Activated B cell treated with CpG ODN at 0.5 μM for 24 hours (primary cell): ENCODE measurements at regions not wholly inside any gene's neighbourhood (a gene's known extent, or its start where the extent isn't known, plus 50 kb on each side); places are given as distances from the start of the nearest gene placed in this dataset.
"Not testable (repeated sequence)": the region's sequence is repeated elsewhere in the genome, so short reads cannot be mapped to it uniquely, and the experiment has no call there.

ENCODE experiments used
- ATAC-seq: fragments of 200-7000 bp; cut with Tn5 transposase; one replicate; pipeline ENCODE4 v1.10.0; 2021; ENCODE audit warnings: low read depth, mild to moderate bottlenecking, moderate library complexity
- CTCF ChIA-PET: fragments of 350-600 bp; sonication (Branson Sonifier 250); formaldehyde crosslinking; loops from one replicate; lab custom pipeline; 2021; ENCODE audit warnings: antibody characterized with exemption; lab: Charles Lee
- POLR2A ChIA-PET: fragments of 350-600 bp; sonication (Branson Sonifier 250); formaldehyde crosslinking; loops from one replicate; lab custom pipeline; 2021; ENCODE audit warnings: antibody characterized with exemption; lab: Charles Lee
- DNase-seq: peaks from one replicate; pipeline ENCODE4 v3.0.0; 2022
- H3K27ac Mint-ChIP-seq: one replicate; pipeline ENCODE4 v1.8.0; 2020; ENCODE audit warnings: mixed read lengths
- H3K27me3 Mint-ChIP-seq: one replicate; pipeline ENCODE4 v1.8.0; 2021; ENCODE audit warnings: mixed read lengths
- H3K36me3 Mint-ChIP-seq: one replicate; pipeline ENCODE4 v1.8.0; 2021; ENCODE audit warnings: low read depth, mixed read lengths
- H3K4me1 Mint-ChIP-seq: one replicate; pipeline ENCODE4 v1.8.0; 2021; ENCODE audit warnings: mixed read lengths
- H3K4me3 Mint-ChIP-seq: one replicate; pipeline ENCODE4 v1.8.0; 2020; ENCODE audit warnings: mild to moderate bottlenecking, mixed read lengths
- H3K9me3 Mint-ChIP-seq: one replicate; pipeline ENCODE4 v1.8.0; 2020; ENCODE audit warnings: mixed read lengths
- CTCF ChIP-seq: fragments of 200-600 bp; IDR thresholded peaks from one replicate; pipeline ENCODE4 v1.8.0; 2022; ENCODE audit warnings: antibody characterized with exemption, mild to moderate bottlenecking
- intact Hi-C: fragments of 100-400 bp; cut with micrococcal nuclease; formaldehyde crosslinking; loops from one replicate; pipeline ENCODE4 v1.15.1; 2024

- ATAC-seq, result peak; percentile 76
- Mint-ChIP-seq H3K36me3 (no peaks in the 10 kb centered on the region), H3K9me3 (no peaks in the 10 kb centered on the region), H3K27me3 (no peaks in the 10 kb centered on the region), H3K27ac (peak overlapping the region; percentile 79), H3K4me1 (peaks cover 32% of the 10 kb centered on the region), H3K4me3 (peak overlapping the region; percentile 58)
- ChIA-PET CTCF (interaction anchor here (0.8 to 5.5 kb wide), 4 partner anchors 33 to 404 kb away, joined by 3 to 54 read pairs (median 4); no protein-coding TSS in a partner anchor), POLR2A (interaction anchor here (0.6 to 1.6 kb wide), 2 partner anchors 157 to 352 kb away, joined by 3 to 5 read pairs; partner anchors contain the start of gene NXT2)
- intact Hi-C loops, result loop anchor here (1.0 to 10.0 kb wide), 4 partner anchors 113 to 352 kb away; partner anchors contain the start of genes ACSL4 and NXT2
- DNase-seq, result no peak
- no peak for TF ChIP-seq CTCF
Observed at GRCh38 chrX:109889289-109890006, 113.5 kb upstream of the TMEM164 start.

GRCh38 chrX:109890300-109890699 lies 112.6 kb upstream of the TMEM164 start:
- no peaks in the 10 kb centered on the region for H3K9me3 Mint-ChIP-seq
- peaks cover 32% of the 10 kb centered on the region for H3K4me1 Mint-ChIP-seq
- no peaks in the 10 kb centered on the region for H3K27me3 Mint-ChIP-seq
- intact Hi-C loops, result no loop called here
- no peaks in the 10 kb centered on the region for H3K36me3 Mint-ChIP-seq
- DNase-seq, result no peak
- H3K27ac Mint-ChIP-seq, result peak overlapping the region; percentile 79
- no peak for ATAC-seq
- ChIA-PET POLR2A (interaction anchor here (1.6 kb wide), 1 partner anchor 353 kb away, joined by 5 read pairs; the partner anchor contains the start of gene NXT2), CTCF (interaction anchor here (1.3 to 5.5 kb wide), 9 partner anchors 10 to 404 kb away, joined by 3 to 54 read pairs (median 8); no protein-coding TSS in a partner anchor)
- no peak for TF ChIP-seq CTCF
- no peak overlapping the region for H3K4me3 Mint-ChIP-seq

- CTCF ChIA-PET, result interaction anchor here (1.0 to 5.5 kb wide), 12 partner anchors 11 to 405 kb away, joined by 3 to 54 read pairs (median 5); no protein-coding TSS in a partner anchor
- Mint-ChIP-seq H3K36me3 (no peaks in the 10 kb centered on the region), H3K4me1 (peaks cover 32% of the 10 kb centered on the region), H3K9me3 (no peaks in the 10 kb centered on the region), H3K4me3 (no peak overlapping the region), H3K27me3 (no peaks in the 10 kb centered on the region), H3K27ac (peak overlapping the region; percentile 79)
- intact Hi-C loops, result loop anchor here (1.0 kb wide), 2 partner anchors 178 to 404 kb away; no protein-coding TSS in a partner anchor
- ATAC-seq, result peak; percentile 65
- peak; percentile 44 for TF ChIP-seq CTCF
- DNase-seq, result no peak
- POLR2A ChIA-PET, result interaction anchor here (0.5 kb wide), 1 partner anchor 209 kb away, joined by 3 read pairs; no protein-coding TSS in a partner anchor
Observed at GRCh38 chrX:109890910-109891502, 111.9 kb upstream of the TMEM164 start.

- ATAC-seq, H3K27ac Mint-ChIP-seq, POLR2A ChIA-PET, H3K4me1 Mint-ChIP-seq, H3K36me3 Mint-ChIP-seq, H3K27me3 Mint-ChIP-seq, DNase-seq, H3K9me3 Mint-ChIP-seq, CTCF ChIA-PET, intact Hi-C loops, H3K4me3 Mint-ChIP-seq: not testable (repeated sequence)
Observed at GRCh38 chrX:109896024-109896423, 106.9 kb upstream of the TMEM164 start.

- Mint-ChIP-seq H3K4me3 (no peak overlapping the region), H3K27ac (no peak overlapping the region), H3K36me3 (no peaks in the 10 kb centered on the region), H3K4me1 (no peaks in the 10 kb centered on the region), H3K27me3 (peaks cover 19% of the 10 kb centered on the region), H3K9me3 (no peaks in the 10 kb centered on the region)
- TF ChIP-seq CTCF, result no peak
- intact Hi-C loops, result no loop called here
- ChIA-PET POLR2A (no interaction called here), CTCF (no interaction called here)
- ATAC-seq (no peak), DNase-seq (no peak)
Observed at GRCh38 chrX:109902665-109903064, 100.2 kb upstream of the TMEM164 start.
